ENCODE measurements at regions not wholly inside any gene's neighbourhood (a gene's known extent, or its start where the extent isn't known, plus 50 kb on each side); places are given as distances from the start of the nearest gene placed in this dataset.
A peak's percentile ranks its signal among the peaks of the same experiment; 100 is the strongest.

- no peak overlapping the region for H3K27ac ChIP-seq
- TF ChIP-seq CTCF (IDR thresholded peaks at IDR 0.05): peak; percentile 80
- TF ChIP-seq ZFX (IDR thresholded peaks at IDR 0.05; ENCODE audit: borderline replicate concordance): no peak
Measured at GRCh38 chr3:24640330-24640877, 145.8 kb upstream of the THRB start.

GRCh38 chr3:24641628-24642027 is 147.0 kb upstream of the THRB start:
- TF ChIP-seq CTCF (IDR thresholded peaks at IDR 0.05) (no peak), ZFX (IDR thresholded peaks at IDR 0.05; ENCODE audit: borderline replicate concordance) (no peak)
- no peak overlapping the region for H3K27ac ChIP-seq

GRCh38 chr3:24645047-24645446 is 150.4 kb upstream of the THRB start:
- no peak for TF ChIP-seq ZFX (IDR thresholded peaks at IDR 0.05; ENCODE audit: borderline replicate concordance)
- no peak for TF ChIP-seq CTCF (IDR thresholded peaks at IDR 0.05)
- no peak overlapping the region for H3K27ac ChIP-seq

GRCh38 chr3:24646790-24647189 is 152.1 kb upstream of the THRB start:
- TF ChIP-seq CTCF (IDR thresholded peaks at IDR 0.05) (no peak), ZFX (IDR thresholded peaks at IDR 0.05; ENCODE audit: borderline replicate concordance) (no peak)
- H3K27ac ChIP-seq: no peak overlapping the region

GRCh38 chr3:24648063-24648462 is 153.4 kb upstream of the THRB start:
- no peak overlapping the region for H3K27ac ChIP-seq
- TF ChIP-seq CTCF (IDR thresholded peaks at IDR 0.05): no peak
- no peak for TF ChIP-seq ZFX (IDR thresholded peaks at IDR 0.05; ENCODE audit: borderline replicate concordance)

- H3K27ac ChIP-seq: no peak overlapping the region
- no peak for TF ChIP-seq ZFX (IDR thresholded peaks at IDR 0.05; ENCODE audit: borderline replicate concordance)
- no peak for TF ChIP-seq CTCF (IDR thresholded peaks at IDR 0.05)
Measured at GRCh38 chr3:24650839-24651238, 156.2 kb upstream of the THRB start.

- peak overlapping the region; percentile 56 for H3K27ac ChIP-seq
- no peak for TF ChIP-seq ZFX (IDR thresholded peaks at IDR 0.05; ENCODE audit: borderline replicate concordance)
- TF ChIP-seq CTCF (IDR thresholded peaks at IDR 0.05): no peak
Measured at GRCh38 chr3:24657870-24658510, 163.3 kb upstream of the THRB start.
